ENCODE measurements at regions not wholly inside any gene's neighbourhood (a gene's known extent, or its start where the extent isn't known, plus 50 kb on each side); places are given as distances from the start of the nearest gene placed in this dataset.

DNA sequence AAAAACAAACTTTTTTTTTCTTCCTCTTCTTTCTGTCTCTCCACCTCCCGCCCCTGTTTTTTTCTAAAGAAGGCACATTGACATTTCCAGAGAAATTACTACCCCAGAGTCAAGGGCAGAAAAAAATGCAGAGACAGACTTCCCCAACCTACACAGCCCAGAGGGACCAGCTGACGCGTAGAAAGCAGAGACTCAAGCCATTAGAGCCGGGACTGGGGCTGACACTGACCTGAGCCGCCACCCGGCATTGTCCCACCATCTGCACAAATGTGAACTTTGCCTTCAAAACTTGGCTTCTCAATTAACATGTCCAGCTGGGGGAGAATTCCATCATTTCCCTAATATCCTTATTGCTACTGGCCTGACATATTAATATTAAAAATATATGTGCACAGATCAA lies 385.6 kb downstream of the NR2F2 start:
- POLR2A ChIA-PET, result no interaction called here
- DNase-seq (ENCODE audit: low read depth, low spot score), result no peak

DNA sequence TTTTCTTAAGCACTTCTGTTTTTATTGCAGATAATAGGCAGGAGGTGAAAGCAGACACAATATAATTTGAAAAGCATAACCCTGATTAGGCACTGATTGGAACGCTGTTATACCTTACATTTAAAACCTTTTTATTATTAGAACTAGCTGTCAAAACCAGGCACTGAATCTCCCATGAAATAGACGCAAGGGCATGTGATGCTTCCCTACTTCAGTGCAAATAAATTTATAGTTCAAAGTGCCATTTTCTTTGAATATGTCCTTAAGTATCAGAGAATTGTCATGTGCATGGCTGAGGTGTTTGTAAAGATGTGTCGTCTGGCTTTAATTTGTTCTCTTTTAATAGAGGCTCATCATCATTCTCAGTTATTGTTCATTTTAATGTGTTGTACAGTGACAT lies 386.0 kb downstream of the NR2F2 start:
- Histone ChIP-seq H3K27ac (ENCODE audit: low read depth, low read length) (no peak overlapping the region), H3K4me3 (ENCODE audit: low read depth, low read length) (no peak overlapping the region), H3K27me3 (ENCODE audit: control insufficient read depth, insufficient read depth, low read length) (no peaks in the 10 kb centered on the region), H3K9me3 (ENCODE audit: control insufficient read depth, insufficient read depth, low read length) (no peaks in the 10 kb centered on the region)
- DNase-seq (ENCODE audit: low read depth, low spot score), result no peak
- CTCF ChIA-PET, result no interaction called here
- POLR2A ChIA-PET, result no interaction called here
- TF ChIP-seq, protein P1, sequence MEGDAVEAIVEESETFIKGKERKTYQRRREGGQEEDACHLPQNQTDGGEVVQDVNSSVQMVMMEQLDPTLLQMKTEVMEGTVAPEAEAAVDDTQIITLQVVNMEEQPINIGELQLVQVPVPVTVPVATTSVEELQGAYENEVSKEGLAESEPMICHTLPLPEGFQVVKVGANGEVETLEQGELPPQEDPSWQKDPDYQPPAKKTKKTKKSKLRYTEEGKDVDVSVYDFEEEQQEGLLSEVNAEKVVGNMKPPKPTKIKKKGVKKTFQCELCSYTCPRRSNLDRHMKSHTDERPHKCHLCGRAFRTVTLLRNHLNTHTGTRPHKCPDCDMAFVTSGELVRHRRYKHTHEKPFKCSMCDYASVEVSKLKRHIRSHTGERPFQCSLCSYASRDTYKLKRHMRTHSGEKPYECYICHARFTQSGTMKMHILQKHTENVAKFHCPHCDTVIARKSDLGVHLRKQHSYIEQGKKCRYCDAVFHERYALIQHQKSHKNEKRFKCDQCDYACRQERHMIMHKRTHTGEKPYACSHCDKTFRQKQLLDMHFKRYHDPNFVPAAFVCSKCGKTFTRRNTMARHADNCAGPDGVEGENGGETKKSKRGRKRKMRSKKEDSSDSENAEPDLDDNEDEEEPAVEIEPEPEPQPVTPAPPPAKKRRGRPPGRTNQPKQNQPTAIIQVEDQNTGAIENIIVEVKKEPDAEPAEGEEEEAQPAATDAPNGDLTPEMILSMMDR (IDR thresholded peaks at IDR 0.05; ENCODE audit: low read depth, low read length), result no peak

More for the DNA sequence above, 385.6 kb downstream of the NR2F2 start:
- Histone ChIP-seq H3K4me3 (ENCODE audit: low read depth, low read length) (no peak overlapping the region), H3K27ac (ENCODE audit: low read depth, low read length) (no peak overlapping the region), H3K27me3 (ENCODE audit: control insufficient read depth, insufficient read depth, low read length) (no peaks in the 10 kb centered on the region), H3K9me3 (ENCODE audit: control insufficient read depth, insufficient read depth, low read length) (no peaks in the 10 kb centered on the region)
- CTCF ChIA-PET, result no interaction called here
- TF ChIP-seq, protein P1 (IDR thresholded peaks at IDR 0.05; ENCODE audit: low read depth, low read length), result no peak

DNA sequence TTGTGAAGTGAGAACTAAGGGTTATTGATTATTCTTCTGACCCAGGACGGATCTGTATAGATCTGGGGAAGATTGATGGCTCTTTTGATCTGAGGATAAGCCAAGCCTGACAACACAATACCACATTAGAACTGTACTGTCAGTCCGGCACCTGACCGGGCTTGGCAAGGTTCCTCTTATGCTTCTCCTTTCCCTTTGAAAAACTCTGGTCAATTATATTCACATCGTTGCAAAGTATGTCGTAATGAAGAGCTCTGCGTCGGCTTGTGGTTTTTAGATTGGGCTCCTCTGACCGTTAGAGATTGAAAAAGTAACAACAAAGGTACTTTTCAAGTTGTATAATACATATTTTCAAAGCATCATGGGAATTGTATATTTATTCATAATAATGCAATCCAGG lies 389.8 kb downstream of the NR2F2 start:
- H3K9me3 ChIP-seq (ENCODE audit: control insufficient read depth, insufficient read depth, low read length), result no peaks in the 10 kb centered on the region
- ChIA-PET POLR2A (interaction anchor here (0.5 kb wide), 1 partner anchor 231 kb away, joined by 3 read pairs; no protein-coding TSS in a partner anchor), CTCF (no interaction called here)
- H3K27me3 ChIP-seq (ENCODE audit: control insufficient read depth, insufficient read depth, low read length), result no peaks in the 10 kb centered on the region
- no peak for DNase-seq (ENCODE audit: low read depth, low spot score)
- H3K27ac ChIP-seq (ENCODE audit: low read depth, low read length), result no peak overlapping the region
- TF ChIP-seq, protein P1 (IDR thresholded peaks at IDR 0.05; ENCODE audit: low read depth, low read length), result no peak
- no peak overlapping the region for H3K4me3 ChIP-seq (ENCODE audit: low read depth, low read length)

DNA sequence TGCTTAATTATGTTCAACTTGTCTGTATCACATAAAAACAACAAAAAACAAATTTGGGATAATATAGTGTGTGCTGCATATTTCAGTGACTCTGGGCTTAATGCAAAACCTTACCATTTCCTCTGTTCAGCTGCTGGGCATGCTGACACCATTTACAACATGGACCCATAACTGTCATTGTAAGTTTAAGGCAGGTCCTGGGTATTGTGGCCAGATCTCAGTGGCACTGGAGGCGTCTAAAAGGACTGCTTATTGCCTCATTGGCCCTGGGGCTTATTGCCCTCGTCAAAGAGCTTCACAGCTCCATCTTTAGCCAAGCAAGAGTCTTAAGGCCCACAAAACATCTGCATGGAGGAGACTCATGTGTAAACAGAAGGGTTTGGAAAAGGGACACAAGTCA lies 390.2 kb downstream of the NR2F2 start:
- Histone ChIP-seq H3K9me3 (ENCODE audit: control insufficient read depth, insufficient read depth, low read length) (no peaks in the 10 kb centered on the region), H3K4me3 (ENCODE audit: low read depth, low read length) (no peak overlapping the region), H3K27ac (ENCODE audit: low read depth, low read length) (no peak overlapping the region), H3K27me3 (ENCODE audit: control insufficient read depth, insufficient read depth, low read length) (no peaks in the 10 kb centered on the region)
- CTCF ChIA-PET, result no interaction called here
- TF ChIP-seq, protein P1 (IDR thresholded peaks at IDR 0.05; ENCODE audit: low read depth, low read length), result no peak
- DNase-seq (ENCODE audit: low read depth, low spot score), result no peak
- POLR2A ChIA-PET, result interaction anchor here (0.5 kb wide), 1 partner anchor 231 kb away, joined by 3 read pairs; no protein-coding TSS in a partner anchor

DNA sequence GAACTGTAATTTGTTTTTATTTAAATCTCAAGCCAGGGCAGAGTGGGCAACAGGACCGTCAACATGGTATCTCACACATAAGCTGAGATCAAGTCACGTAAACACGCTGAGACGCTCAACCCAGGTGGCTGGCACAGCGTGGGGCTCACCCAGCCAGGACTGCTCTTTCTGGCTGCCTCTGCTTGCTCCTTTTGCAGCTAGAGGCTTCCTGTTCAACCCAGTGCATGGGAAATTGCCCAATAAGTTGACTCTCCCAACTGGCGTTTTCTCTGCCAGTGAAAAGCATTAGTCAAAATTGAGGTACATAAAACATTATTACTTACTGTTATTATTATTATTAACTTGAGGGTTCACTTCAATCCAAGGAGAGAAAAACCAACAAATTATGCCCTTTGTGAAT lies 398.1 kb downstream of the NR2F2 start:
- TF ChIP-seq, protein P1 (IDR thresholded peaks at IDR 0.05; ENCODE audit: low read depth, low read length), result no peak
- CTCF ChIA-PET, result no interaction called here
- Histone ChIP-seq H3K9me3 (ENCODE audit: control insufficient read depth, insufficient read depth, low read length) (no peaks in the 10 kb centered on the region; the same call in 1 of the 2 replicates), H3K27me3 (ENCODE audit: control insufficient read depth, insufficient read depth, low read length) (no peaks in the 10 kb centered on the region), H3K27ac (ENCODE audit: low read depth, low read length) (no peak overlapping the region), H3K4me3 (ENCODE audit: low read depth, low read length) (no peak overlapping the region)
- POLR2A ChIA-PET, result no interaction called here
- no peak for DNase-seq (ENCODE audit: low read depth, low spot score)
